Esophagus squamous epithelium (tissue), 5 donors: ENCODE measurements at regions not wholly inside any gene's neighbourhood (a gene's known extent, or its start where the extent isn't known, plus 50 kb on each side); places are given as distances from the start of the nearest gene placed in this dataset.

Experiments used
- DNase-seq: peaks from one replicate; lab custom pipeline; 2025; lab: John Stamatoyannopoulos, UW
- H3K27ac ChIP-seq, 4 donors: fragments of 200-600 bp; sonication (generic); one replicate each; pipeline ENCODE4 v1.5.1; 2016 to 2019; ENCODE audit warnings: mild to moderate bottlenecking in 1 of 4
- H3K27me3 ChIP-seq, 4 donors: fragments of 200-600 bp; sonication (generic); 1 replicate in 3 of 4; 2 replicates in 1 of 4; pipeline versions ENCODE4 v1.5.1 to v1.6.0; 2017 to 2021; ENCODE audit warnings: antibody characterized with exemption in 1 of 4
- H3K36me3 ChIP-seq, 3 donors: fragments of 200-600 bp; sonication (generic); one replicate each; pipeline ENCODE4 v1.5.1; 2016 to 2019
- H3K4me1 ChIP-seq, 3 donors: fragments of 200-600 bp; sonication (generic); one replicate each; pipeline ENCODE4 v1.5.1; 2017 to 2019
- H3K4me3 ChIP-seq, 4 donors: fragments of 200-600 bp; sonication (generic); 1 replicate in 3 of 4; 2 replicates in 1 of 4; pipeline ENCODE4 v1.5.1; 2016 to 2019; ENCODE audit warnings: mild to moderate bottlenecking in 2 of 4, moderate library complexity in 1 of 4
- H3K9me3 ChIP-seq, 3 donors: fragments of 200-600 bp; sonication (generic); one replicate each; pipeline ENCODE4 v1.5.1; 2016 to 2019
- CTCF ChIP-seq, 6 experiments: fragments of 450-650 bp in 4 of 6; fragments of 200-600 bp in 2 of 6; sonication (generic) in 2 of 6; IDR thresholded peaks; one replicate each; pipeline ENCODE4 v1.5.1; 2016 to 2019; ENCODE audit warnings: antibody characterized with exemption in 6 of 6, mild to moderate bottlenecking in 4 of 6, moderate library complexity in 4 of 6
- POLR2A ChIP-seq, 4 donors: fragments of 450-650 bp; IDR thresholded peaks; one replicate each; pipeline ENCODE4 v1.6.1; 2017; ENCODE audit warnings: antibody characterized with exemption in 4 of 4, mild to moderate bottlenecking in 4 of 4, moderate library complexity in 3 of 4
- WGBS, 2 donors: methylation state at CpG; one replicate each; pipeline ENCODE4 v1.1.5; 2018; 5-methylcytosine and 5-hydroxymethylcytosine counted together
- intact Hi-C: fragments of 100-400 bp; cut with DNase I; formaldehyde crosslinking; loops from one replicate; pipeline ENCODE4 v1.15.0; 2022
- donor health status: DM: yes; HTN: yes; CAD: no.

- H3K9me3 ChIP-seq = no peaks in the 10 kb centered on the region
- WGBS, 2 donors = 73 to 83% methylated on average over 2 of the region's 2 CpGs
- no peaks in the 10 kb centered on the region for H3K36me3 ChIP-seq
- no peak for TF ChIP-seq POLR2A (IDR thresholded peaks at IDR 0.05)
- TF ChIP-seq CTCF (IDR thresholded peaks at IDR 0.05) = no peak
- H3K4me1 ChIP-seq = peaks cover 0 to 20% (median 0%) of the 10 kb centered on the region in 3 donors
- H3K27ac ChIP-seq = no peak overlapping the region
- H3K4me3 ChIP-seq = no peak overlapping the region
- no peak for DNase-seq
- H3K27me3 ChIP-seq = peaks cover 0 to 7% (median 0%) of the 10 kb centered on the region in 4 donors
- intact Hi-C loops = no loop called here
These were observed 53.4 kb upstream of the BCAR3 start for GRCh38 chr1:93734999-93735398.

GRCh38 chr1:93733340-93733739 is 51.7 kb upstream of the BCAR3 start:
- intact Hi-C loops = no loop called here
- no peak for TF ChIP-seq CTCF (IDR thresholded peaks at IDR 0.05)
- TF ChIP-seq POLR2A (IDR thresholded peaks at IDR 0.05) = no peak
- Histone ChIP-seq H3K4me3 (no peak overlapping the region), H3K9me3 (no peaks in the 10 kb centered on the region), H3K27ac (no peak overlapping the region), H3K4me1 (peaks cover 0 to 8% (median 0%) of the 10 kb centered on the region in 3 donors), H3K27me3 (peaks cover 0 to 7% (median 0%) of the 10 kb centered on the region in 4 donors), H3K36me3 (no peaks in the 10 kb centered on the region)
- 86 to 92% methylated on average over 7 of the region's 7 CpGs for WGBS, 2 donors
- DNase-seq = no peak

DNA sequence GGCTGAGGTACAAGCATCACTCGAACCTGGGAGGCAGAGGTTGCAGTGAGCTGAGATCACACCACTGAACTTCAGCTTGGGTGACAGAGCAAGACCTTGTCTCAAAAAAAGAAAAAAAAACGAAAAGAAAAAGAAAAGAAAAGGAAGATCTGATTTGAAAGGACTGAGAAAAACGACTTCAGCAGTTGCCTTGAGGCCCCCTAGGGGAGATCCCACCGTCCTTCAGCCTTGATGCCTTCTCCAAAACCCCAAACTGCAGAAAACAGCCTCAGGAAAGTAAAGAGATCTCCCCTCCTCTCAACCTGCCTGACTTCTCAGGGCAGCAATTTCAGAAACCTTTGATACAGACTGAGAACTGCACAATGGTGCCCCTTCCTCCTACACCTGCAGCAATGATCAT is 50.9 kb upstream of the BCAR3 start:
- intact Hi-C loops = no loop called here
- Histone ChIP-seq H3K27me3 (peaks cover 0 to 7% (median 0%) of the 10 kb centered on the region in 4 donors), H3K36me3 (no peaks in the 10 kb centered on the region), H3K4me1 (peaks cover 0 to 8% (median 0%) of the 10 kb centered on the region in 3 donors), H3K4me3 (no peak overlapping the region), H3K27ac (no peak overlapping the region), H3K9me3 (no peaks in the 10 kb centered on the region)
- TF ChIP-seq POLR2A (IDR thresholded peaks at IDR 0.05) (no peak), CTCF (IDR thresholded peaks at IDR 0.05) (no peak)
- 56 to 63% methylated on average over 3 to 4 of the region's 4 CpGs for WGBS, 2 donors
- no peak for DNase-seq
